SHP77 (cell line): ENCODE measurements at regions not wholly inside any gene's neighbourhood (a gene's known extent, or its start where the extent isn't known, plus 50 kb on each side); places are given as distances from the start of the nearest gene placed in this dataset.
A peak's percentile ranks its signal among the peaks of the same experiment; 100 is the strongest.

ENCODE experiments used
- DNase-seq, 2 experiments: peaks; one replicate each; lab custom pipeline; 2025; lab: John Stamatoyannopoulos, UW

DNA sequence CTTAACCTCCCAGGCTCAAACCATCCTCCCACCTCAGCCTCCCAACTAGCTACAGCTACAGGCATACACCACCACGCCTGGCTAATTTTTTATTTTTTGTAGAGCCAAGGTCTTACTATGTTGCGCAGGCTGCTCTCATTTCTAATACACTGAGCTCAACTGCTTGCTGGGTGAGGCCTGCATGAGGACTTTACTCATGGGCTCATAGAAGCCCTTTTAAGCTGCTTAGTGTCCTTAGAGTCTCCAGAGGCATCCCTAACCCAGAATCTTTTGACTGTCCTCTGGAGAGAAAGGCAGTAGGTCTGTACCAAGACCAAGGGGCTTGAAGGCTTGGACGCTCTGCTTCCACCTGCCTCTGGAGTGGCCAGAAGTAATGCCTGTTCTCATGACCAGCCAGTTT is 141.6 kb downstream of the TM9SF2 start:
- no peak for DNase-seq

DNA sequence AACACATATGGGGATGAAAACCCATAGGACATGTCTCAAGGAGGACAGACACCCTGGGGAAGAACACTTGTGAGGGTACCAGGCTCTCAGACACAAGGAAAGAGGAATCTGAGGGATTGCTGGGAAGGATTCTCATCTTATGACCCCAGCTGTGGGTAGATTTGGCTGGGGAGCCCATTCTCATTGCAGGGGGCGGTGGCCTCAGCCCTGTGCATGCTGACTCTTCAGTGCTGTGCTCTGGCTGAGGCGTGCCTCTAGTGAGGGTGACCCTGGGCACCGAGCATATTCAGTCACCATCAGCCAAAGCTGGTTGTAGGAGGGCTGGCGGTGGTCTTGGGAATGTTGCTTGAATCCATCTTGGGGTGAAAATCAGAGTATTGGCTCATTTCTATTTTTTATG is 140.7 kb downstream of the TM9SF2 start:
- no peak for DNase-seq

DNA sequence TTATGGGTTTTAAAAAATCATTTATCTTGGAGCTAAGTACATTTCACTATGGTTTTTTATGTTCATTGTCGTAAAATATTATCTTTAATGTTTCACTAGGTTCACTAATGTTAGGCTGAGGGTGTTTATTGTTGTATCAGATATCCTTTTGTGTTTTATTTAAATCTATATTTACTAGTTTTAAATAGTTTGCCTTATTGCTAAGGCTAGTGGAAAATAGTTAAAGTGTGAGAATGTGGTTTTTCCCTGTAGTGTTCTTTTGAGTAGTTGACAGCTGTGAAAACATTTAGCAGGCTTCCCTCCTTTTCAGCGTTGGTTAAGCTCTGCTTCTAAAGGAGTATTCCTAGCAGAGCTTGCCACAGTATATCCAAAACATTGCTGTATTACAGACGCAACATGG is 139.0 kb downstream of the TM9SF2 start:
- peak in 1 of 2 experiments; percentile 13 for DNase-seq

DNA sequence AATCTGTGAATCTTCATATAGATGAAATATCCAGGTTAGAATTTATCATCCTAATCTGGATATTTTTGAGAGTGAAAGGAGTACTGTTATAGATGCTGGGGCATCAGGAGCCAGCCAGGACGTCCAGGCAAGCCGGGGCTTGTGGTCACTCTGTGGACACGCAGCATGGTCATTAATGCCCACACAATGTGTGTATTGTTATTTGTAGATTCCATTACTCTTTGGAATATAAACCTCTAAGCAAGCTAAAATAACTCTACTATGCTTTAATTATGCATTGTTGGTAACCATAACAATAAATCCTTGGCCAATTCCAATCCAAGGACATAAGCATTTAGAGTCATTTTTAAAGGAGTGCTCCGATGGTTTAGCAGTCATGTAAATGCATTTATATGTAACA is 137.9 kb downstream of the TM9SF2 start:
- no peak for DNase-seq

DNA sequence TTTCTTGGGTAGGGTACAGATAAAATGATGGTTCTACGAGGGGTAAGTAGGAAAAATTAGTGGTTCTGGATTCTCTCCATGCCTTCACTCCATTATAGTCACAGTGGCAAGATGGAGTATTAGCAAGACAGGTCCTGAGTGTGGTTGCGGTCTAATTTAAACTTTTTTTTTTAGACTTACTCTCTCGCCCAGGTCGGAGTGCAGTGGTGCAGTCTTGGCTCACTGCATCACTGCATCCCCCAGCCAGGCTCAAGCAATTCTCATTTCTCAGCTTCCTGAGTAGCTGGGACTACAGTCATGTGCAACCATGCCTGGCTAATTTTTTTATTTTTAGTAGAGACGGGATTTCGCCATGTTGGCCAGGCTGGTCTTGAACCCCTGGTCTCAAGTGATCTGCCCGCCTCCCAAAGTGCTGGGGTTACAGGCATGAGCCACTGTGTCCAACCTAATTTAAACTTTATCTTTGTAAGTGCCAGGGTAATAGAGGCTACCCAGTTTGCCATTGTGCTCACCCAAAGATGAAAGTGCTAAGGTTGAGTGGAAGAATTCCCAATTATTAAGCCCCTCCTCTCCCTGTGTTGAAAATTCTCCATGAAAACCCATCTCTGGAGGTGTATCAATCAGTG is 135.6 kb downstream of the TM9SF2 start:
- DNase-seq: no peak

DNA sequence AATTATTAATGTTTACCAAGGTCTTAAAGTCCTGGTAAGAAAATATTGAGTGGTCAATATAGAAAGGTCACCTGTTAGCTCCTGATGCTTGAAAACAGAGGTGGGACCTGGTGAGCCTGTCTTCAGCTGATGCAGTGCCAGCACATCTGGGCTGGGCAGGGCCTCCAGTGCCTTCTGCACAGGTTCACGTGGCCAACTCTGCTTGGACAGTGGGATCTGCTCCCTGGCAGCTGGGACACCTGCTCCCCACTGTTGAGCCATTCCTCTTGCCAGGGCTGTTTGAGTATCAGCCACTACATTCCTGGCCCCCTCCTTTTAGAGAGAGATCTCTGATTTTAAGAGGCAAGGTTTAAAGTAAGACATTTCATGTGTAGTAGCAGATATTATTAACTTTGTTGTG is 135.0 kb downstream of the TM9SF2 start:
- DNase-seq: no peak

DNA sequence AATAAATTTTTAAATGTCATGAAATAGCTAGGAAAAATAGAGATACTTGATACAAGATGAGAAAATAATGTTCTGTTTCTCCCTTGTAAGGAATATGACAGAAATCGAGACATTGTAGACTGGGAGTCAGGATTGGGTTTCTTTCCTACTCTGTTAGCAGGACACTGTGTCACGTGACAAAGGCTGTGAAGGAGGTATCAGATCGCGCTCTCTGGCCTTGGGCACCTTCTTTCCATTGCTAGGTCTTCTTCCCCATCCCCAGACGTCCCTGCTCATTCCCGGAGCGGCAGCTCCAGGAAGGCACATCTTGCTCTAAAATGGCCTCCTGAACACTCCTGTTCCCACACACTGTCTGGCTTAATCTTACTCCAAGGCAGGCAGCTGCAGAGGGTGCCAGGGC is 133.4 kb downstream of the TM9SF2 start:
- DNase-seq: no peak

DNA sequence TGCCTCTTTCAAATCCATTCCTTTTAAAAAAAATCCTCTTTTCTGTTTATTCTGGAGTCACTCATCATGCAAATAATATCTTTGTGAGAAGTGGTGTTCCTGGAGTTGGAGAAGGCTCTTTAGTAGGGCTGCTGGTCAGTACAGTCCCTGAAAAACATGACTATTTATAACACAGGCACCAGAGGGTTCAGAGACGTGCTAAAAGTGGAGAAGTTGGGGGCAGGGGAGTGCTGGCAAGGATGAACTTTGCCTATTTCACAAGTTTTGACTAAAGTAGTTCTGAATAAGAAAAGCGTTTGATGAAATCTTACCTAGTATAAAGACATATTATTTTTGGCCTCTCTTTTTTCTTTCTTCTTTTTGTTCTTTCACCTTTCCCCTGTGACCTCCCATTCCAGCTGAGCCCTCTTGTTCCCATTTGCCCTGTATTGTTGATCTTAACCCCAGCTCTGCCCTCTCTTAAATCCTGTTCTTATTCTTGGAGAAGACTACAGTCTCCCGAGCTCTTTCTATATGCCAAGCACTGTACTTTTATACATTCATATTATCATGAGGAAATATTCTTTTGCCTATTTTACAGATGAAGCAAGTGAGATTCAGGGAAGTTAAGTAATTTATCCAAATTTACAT is 129.1 kb downstream of the TM9SF2 start:
- no peak for DNase-seq

DNA sequence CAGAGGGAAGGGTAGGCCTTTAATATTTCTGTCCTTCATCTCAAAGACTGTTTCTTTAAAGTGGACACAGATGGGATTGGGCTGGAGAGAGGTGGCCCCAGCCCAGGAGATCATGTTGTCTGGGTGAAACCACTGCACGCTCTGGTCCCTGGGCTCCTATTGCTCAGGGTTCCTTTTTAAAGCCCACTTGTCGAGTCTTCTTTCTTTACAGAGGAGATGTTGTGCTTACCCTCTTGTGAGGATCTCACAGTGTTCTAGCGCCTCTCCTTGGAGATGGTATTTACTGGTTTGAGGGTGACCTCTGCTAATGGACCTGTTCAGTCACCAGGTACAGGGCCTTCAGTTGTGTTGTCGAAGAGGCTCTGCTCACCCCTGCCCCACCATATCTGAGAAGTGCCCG is 128.4 kb downstream of the TM9SF2 start:
- DNase-seq: no peak

DNA sequence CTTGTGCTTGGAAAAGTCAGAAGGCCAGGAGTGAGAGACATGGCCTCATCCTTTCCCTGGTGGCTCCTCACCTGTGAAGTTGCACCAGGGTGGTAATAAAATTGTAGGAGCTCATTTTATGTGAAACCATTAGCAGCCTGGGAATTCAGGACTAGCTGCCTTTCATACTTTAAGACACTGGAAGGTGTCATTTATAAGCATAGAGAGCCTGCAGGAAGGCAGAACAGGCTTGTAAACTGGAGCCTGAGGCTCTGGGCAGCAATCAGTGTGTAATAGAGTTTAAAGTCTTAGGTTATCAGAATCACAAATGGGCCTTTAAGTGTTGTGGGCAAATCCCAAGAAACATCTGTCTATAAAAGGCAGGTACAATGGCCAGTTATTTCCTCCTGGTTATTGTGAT is 127.2 kb downstream of the TM9SF2 start:
- DNase-seq: no peak

DNA sequence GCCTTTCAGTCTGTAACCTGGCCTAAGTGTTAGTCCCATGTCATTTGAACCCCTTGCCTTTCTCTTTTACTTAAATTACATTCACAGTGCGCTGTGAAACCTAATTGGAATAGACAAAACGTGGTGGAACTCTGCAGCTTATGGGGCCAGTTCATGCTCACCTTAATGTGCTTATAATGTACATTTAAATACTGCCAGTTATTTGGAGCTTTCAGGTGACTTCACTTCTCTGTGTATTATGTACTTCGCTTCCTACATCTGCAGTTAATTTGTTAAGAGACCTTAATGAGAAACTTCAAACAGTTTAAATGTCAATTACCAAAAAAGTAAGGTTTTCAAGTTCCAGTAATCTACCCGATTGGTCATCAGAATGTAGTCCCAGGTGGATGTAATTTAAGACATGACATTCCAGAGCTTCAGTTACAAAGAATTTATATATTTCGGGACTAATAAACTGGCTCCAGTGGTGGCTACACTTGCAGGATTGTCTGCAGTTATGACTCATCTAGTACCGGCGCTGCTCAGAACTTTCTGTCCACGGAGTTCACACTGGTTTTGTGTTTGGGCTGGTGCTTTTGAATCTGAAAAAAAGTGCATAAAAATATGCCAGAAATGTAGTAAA is 125.3 kb downstream of the TM9SF2 start:
- no peak for DNase-seq

DNA sequence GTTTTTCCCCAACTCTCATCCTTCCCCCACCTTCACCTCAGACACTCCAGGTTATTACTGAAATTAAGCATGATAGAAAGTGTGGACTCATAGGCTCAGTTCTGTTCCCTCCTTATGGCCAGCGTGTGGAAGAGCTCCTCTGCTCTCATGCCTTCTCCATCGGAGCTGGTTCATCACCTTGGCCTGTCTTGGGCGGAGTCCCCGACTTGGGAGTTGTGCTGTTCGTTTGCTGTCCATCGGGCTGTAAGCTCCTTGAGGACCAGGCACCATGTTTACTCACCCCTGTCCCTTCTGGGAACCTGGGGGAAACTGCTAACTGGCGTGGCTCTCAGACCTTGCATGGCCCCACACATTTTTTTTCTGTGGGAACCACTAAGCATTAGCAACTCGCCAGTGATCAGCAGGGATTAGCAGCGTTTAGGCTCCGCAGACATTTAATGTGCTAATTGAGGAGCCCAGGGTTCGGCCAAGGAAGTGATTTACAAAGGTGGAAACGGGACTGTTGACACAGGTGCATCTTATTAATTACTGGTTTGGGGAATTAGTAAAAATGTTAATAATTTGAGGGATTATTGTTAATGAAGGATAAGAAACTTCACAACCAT is 123.8 kb downstream of the TM9SF2 start:
- no peak for DNase-seq

DNA sequence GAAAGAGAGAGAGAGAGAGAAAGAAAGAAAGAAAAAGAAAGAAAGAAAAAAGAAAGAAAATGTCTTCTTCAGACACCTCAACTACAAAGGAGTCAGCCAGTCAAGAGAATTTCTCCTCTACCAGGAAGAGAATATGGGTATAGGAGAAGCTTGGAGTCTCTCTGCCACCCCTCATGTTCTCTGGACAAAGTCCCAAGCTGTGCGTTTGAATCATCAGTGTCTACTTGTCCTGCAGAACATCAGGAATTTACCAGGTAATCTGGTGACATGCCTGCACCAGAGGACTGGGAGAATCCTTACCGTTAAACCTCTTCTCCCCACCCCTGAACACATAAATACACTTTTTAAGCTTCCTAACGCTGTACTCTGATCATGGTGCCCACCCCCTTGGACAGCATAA is 119.5 kb downstream of the TM9SF2 start:
- DNase-seq: no peak

DNA sequence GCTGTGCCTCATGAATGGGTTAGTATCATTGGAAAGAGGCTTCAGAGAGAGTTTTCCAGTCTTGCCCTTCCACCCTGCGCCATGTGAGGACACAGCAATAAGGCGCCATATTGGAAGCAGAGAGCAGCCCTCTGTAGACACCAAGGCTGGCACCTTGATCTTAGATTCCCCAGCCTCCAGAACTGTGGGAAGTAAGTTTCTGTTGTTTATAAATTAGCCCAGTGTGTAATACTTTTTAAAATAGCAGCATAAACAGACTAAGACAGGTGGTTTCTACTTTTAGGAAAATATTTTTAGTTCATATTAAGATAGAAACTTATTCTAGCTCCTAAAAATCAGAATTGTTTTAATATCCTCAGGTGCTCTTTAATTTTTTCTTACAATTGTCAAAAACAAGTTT is 117.9 kb downstream of the TM9SF2 start:
- DNase-seq: no peak

DNA sequence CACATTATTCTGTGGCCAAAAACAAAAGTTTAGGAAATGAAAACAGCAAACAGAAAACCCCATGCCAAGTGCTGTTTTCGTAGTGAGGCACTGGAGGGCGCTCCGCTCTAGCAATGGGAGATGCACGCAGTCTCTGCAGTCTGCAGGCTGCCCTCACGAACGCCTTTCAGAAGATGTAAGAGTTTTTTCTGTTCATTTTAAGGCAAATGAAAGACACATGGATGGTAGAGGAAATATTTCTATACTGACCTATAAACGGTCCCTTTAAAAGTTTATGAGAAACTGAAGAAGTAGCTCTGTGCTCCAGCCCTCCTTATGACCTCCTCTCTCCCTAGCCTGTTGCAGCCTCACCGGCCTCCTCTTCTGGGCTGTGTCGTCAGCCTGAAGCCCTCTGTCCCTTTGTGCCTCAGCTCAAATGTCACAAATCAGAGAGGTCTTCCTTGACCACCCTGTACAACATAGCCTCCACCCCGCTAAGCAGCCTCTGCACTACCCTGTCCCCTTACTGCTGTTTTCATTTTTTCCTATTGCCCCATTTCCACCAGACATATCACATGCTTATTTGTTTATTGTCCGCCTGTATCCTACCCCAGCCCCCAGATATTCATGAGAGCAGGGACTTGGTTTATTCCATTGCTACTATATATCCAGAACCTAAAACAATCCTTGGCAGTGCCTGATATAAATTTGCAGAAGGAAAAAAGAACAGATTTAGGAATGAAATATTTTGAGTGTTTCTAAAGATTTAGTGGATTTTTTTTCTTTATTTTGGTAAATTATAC is 116.4 kb downstream of the TM9SF2 start:
- peak; percentile 59 to 60 for DNase-seq

DNA sequence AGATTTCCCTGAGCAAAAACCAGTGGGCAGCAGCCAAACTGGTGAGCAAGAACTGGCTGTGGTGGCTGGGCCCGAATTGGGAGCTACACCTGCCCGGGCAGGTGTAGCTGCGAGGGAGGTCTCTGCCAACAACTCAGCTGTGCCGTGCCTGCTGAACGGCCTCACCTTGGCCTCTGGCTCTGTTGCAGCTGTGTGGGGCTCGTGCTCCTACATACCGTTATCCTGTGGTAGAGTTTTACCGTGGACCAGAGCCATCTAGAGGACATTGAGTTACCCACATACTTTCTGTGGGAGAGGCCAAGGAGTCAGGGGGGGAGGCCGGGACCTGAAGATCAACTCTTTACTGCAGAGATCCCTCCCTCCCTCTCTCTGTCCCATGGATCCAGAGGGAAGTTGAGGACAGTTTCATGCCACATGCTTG is 113.2 kb downstream of the TM9SF2 start:
- peak; percentile 36 to 62 for DNase-seq
